CD14-positive monocyte (primary cell): ENCODE measurements at regions not wholly inside any gene's neighbourhood (a gene's known extent, or its start where the extent isn't known, plus 50 kb on each side); places are given as distances from the start of the nearest gene placed in this dataset.

ENCODE experiments used
- DNase-seq, 3 donors: peaks; one replicate each; pipeline ENCODE4 v3.0.0-alpha.2; 2011 to 2022
- H2AFZ ChIP-seq: 2 replicates; pipeline ENCODE4 v1.6.0; 2012; ENCODE audit warnings: mild to moderate bottlenecking, low read depth, low read length, inconsistent platforms; ENCODE audit not compliant: insufficient read depth, poor library complexity, severe bottlenecking
- H3K27ac ChIP-seq, 2 donors: 1 replicate in 1 of 2; 2 replicates in 1 of 2; pipeline ENCODE4 v1.5.1; 2012 to 2013; ENCODE audit warnings: low read length in 2 of 2, control low read depth in 1 of 2, inconsistent platforms in 1 of 2, low read depth in 1 of 2, mild to moderate bottlenecking in 1 of 2
- H3K27me3 ChIP-seq, 2 donors: one replicate each; pipeline versions ENCODE4 v1.6.0 to v1.6.1; 2011 to 2013; ENCODE audit warnings: low read length in 2 of 2; ENCODE audit not compliant: control insufficient read depth in 2 of 2, insufficient read depth in 2 of 2
- H3K36me3 ChIP-seq, 2 donors: replicated peaks in 1 of 2; 1 replicate in 1 of 2; 2 replicates in 1 of 2; pipeline versions ENCODE4 v1.5.1 to v1.6.1; 2012 to 2013; ENCODE audit warnings: low read length in 2 of 2, control low read depth in 1 of 2, inconsistent platforms in 1 of 2, mild to moderate bottlenecking in 1 of 2; ENCODE audit not compliant: insufficient read depth in 2 of 2, control insufficient read depth in 1 of 2
- H3K4me1 ChIP-seq, 2 donors: 1 replicate in 1 of 2; 2 replicates in 1 of 2; pipeline versions ENCODE4 v1.5.1 to v1.6.1; 2012 to 2013; ENCODE audit warnings: low read length in 2 of 2, control low read depth in 1 of 2, inconsistent platforms in 1 of 2, mild to moderate bottlenecking in 1 of 2, moderate library complexity in 1 of 2; ENCODE audit not compliant: insufficient read depth in 2 of 2, control insufficient read depth in 1 of 2
- H3K4me2 ChIP-seq: replicated peaks from 2 replicates; pipeline ENCODE3; 2012; ENCODE audit warnings: low read length, moderate library complexity, mild to moderate bottlenecking; ENCODE audit not compliant: poor library complexity, severe bottlenecking; ENCODE audit errors: extremely low read depth
- H3K4me3 ChIP-seq, 3 experiments: fragments of 200-600 bp in 1 of 3; sonication (generic) in 1 of 3; replicated peaks in 1 of 3; 1 replicate in 2 of 3; 2 replicates in 1 of 3; pipeline ENCODE4 v1.5.1; 2011 to 2013; ENCODE audit warnings: low read length in 3 of 3, mild to moderate bottlenecking in 3 of 3, control low read depth in 2 of 3, low read depth in 2 of 3, inconsistent platforms in 1 of 3, moderate library complexity in 1 of 3
- H3K79me2 ChIP-seq: 2 replicates; pipeline ENCODE4 v1.6.0; 2012; ENCODE audit warnings: mild to moderate bottlenecking, control low read depth, inconsistent platforms, low read length, moderate library complexity; ENCODE audit not compliant: insufficient read depth
- H3K9ac ChIP-seq: 2 replicates; pipeline ENCODE4 v1.6.0; 2017; ENCODE audit warnings: low read length, mild to moderate bottlenecking; ENCODE audit not compliant: insufficient read depth, poor library complexity, severe bottlenecking
- H3K9me3 ChIP-seq, 2 donors: replicated peaks in 1 of 2; 1 replicate in 1 of 2; 2 replicates in 1 of 2; pipeline versions ENCODE4 v1.5.1 to v1.6.1; 2012 to 2013; ENCODE audit warnings: low read length in 2 of 2, control low read depth in 1 of 2; ENCODE audit not compliant: control insufficient read depth in 1 of 2, insufficient read depth in 1 of 2
- H4K20me1 ChIP-seq: 2 replicates; pipeline ENCODE4 v1.6.0; 2012; ENCODE audit warnings: mild to moderate bottlenecking, low read length, control low read depth, moderate library complexity; ENCODE audit not compliant: insufficient read depth
- H3K27ac Mint-ChIP-seq, 7 donors: one replicate each; pipeline ENCODE4 v1.8.0; 2020; ENCODE audit warnings: mild to moderate bottlenecking in 7 of 7, mixed read lengths in 7 of 7, moderate library complexity in 6 of 7, inconsistent platforms in 2 of 7
- H3K27me3 Mint-ChIP-seq, 3 donors: one replicate each; pipeline ENCODE4 v1.8.0; 2021 to 2022; ENCODE audit warnings: low read depth in 3 of 3, mild to moderate bottlenecking in 3 of 3, mixed read lengths in 3 of 3, moderate library complexity in 3 of 3, inconsistent platforms in 1 of 3
- H3K36me3 Mint-ChIP-seq, 2 donors: one replicate each; pipeline ENCODE4 v1.8.0; 2020; ENCODE audit warnings: mixed read lengths in 2 of 2, inconsistent platforms in 1 of 2, mild to moderate bottlenecking in 1 of 2
- H3K4me1 Mint-ChIP-seq: one replicate; pipeline ENCODE4 v1.8.0; 2020; ENCODE audit warnings: mild to moderate bottlenecking, mixed read lengths
- H3K4me3 Mint-ChIP-seq, 2 donors: one replicate each; pipeline ENCODE4 v1.8.0; 2020; ENCODE audit warnings: mild to moderate bottlenecking in 2 of 2, mixed read lengths in 2 of 2, moderate library complexity in 1 of 2
- H3K9me3 Mint-ChIP-seq, 7 donors: one replicate each; pipeline ENCODE4 v1.8.0; 2020 to 2022; ENCODE audit warnings: mixed read lengths in 7 of 7, mild to moderate bottlenecking in 6 of 7, moderate library complexity in 6 of 7, inconsistent platforms in 2 of 7
- WGBS: methylation state at CpG from one replicate; pipeline ENCODE4 v1.1.5; 2013; ENCODE audit warnings: missing lambda C conversion rate; ENCODE audit not compliant: insufficient coverage; 5-methylcytosine and 5-hydroxymethylcytosine counted together
- intact Hi-C, 2 donors: fragments of 100-400 bp; cut with micrococcal nuclease; formaldehyde crosslinking; loops; one replicate each; pipeline versions ENCODE4 v1.15.0 to v1.15.1; 2023
- TF ChIP-seq, protein P1 (sequence below): fragments of 200-600 bp; IDR thresholded peaks from one replicate; pipeline ENCODE4 v1.8.0; 2022; ENCODE audit warnings: antibody characterized with exemption, mild to moderate bottlenecking

- intact Hi-C loops: no loop called here
- no peaks in the 10 kb centered on the region for H3K4me1 Mint-ChIP-seq
- Histone ChIP-seq H3K79me2 (no peaks in the 10 kb centered on the region), H3K36me3 (no peaks in the 10 kb centered on the region), H3K9ac (no peak overlapping the region), H3K4me1 (no peaks in the 10 kb centered on the region), H3K27ac (no peak overlapping the region), H2AFZ (no peak overlapping the region), H3K4me2 (no peak overlapping the region), H4K20me1 (no peaks in the 10 kb centered on the region), H3K27me3 (no peaks in the 10 kb centered on the region), H3K4me3 (no peak overlapping the region), H3K9me3 (no peaks in the 10 kb centered on the region)
- DNase-seq: no peak
- no peak overlapping the region for H3K4me3 Mint-ChIP-seq
- no peaks in the 10 kb centered on the region for H3K27me3 Mint-ChIP-seq
- H3K36me3 Mint-ChIP-seq: no peaks in the 10 kb centered on the region
- TF ChIP-seq, protein P1, sequence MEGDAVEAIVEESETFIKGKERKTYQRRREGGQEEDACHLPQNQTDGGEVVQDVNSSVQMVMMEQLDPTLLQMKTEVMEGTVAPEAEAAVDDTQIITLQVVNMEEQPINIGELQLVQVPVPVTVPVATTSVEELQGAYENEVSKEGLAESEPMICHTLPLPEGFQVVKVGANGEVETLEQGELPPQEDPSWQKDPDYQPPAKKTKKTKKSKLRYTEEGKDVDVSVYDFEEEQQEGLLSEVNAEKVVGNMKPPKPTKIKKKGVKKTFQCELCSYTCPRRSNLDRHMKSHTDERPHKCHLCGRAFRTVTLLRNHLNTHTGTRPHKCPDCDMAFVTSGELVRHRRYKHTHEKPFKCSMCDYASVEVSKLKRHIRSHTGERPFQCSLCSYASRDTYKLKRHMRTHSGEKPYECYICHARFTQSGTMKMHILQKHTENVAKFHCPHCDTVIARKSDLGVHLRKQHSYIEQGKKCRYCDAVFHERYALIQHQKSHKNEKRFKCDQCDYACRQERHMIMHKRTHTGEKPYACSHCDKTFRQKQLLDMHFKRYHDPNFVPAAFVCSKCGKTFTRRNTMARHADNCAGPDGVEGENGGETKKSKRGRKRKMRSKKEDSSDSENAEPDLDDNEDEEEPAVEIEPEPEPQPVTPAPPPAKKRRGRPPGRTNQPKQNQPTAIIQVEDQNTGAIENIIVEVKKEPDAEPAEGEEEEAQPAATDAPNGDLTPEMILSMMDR: no peak
- no peaks in the 10 kb centered on the region for H3K9me3 Mint-ChIP-seq
- WGBS: 100% methylated on average over 1 of the region's 4 CpGs
- no peak overlapping the region for H3K27ac Mint-ChIP-seq
Measured at GRCh38 chr3:25962255-25962654, 172.4 kb downstream of the OXSM start.

DNA sequence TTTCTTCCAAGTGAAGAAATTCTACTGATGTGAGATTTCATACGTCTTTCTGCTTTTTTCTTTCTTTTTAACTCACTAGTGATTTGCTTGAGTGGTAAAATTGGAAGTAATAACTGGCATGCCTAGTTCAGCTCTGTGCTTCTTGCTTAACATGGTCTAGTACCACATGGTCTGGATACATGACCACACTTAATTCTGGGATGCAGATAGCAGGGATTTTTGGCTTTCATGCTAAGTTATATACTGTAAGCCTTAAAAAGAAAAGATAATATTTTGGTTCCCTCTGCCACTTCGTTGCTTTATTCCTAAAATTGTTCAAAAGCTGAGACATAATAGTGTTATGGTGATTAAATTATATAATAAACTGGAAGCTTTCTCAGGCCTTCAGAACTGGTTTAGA is 174.3 kb downstream of the OXSM start:
- no peak for DNase-seq
- TF ChIP-seq, protein P1: no peak
- H3K4me1 ChIP-seq: no peaks in the 10 kb centered on the region
- WGBS: no CpG with 5 or more reads among the region's 2 CpGs
- intact Hi-C loops: no loop called here
- Mint-ChIP-seq H3K27ac (no peak overlapping the region), H3K4me1 (no peaks in the 10 kb centered on the region), H3K4me3 (no peak overlapping the region), H3K27me3 (no peaks in the 10 kb centered on the region), H3K9me3 (no peaks in the 10 kb centered on the region), H3K36me3 (no peaks in the 10 kb centered on the region)
- H3K27ac ChIP-seq: no peak overlapping the region
- no peaks in the 10 kb centered on the region for H4K20me1 ChIP-seq
- H3K79me2 ChIP-seq: no peaks in the 10 kb centered on the region
- no peaks in the 10 kb centered on the region for H3K9me3 ChIP-seq
- no peak overlapping the region for H3K9ac ChIP-seq
- no peak overlapping the region for H2AFZ ChIP-seq
- no peak overlapping the region for H3K4me3 ChIP-seq
- no peak overlapping the region for H3K4me2 ChIP-seq
- no peaks in the 10 kb centered on the region for H3K27me3 ChIP-seq
- no peaks in the 10 kb centered on the region for H3K36me3 ChIP-seq
